ENCODE measurements at regions not wholly inside any gene's neighbourhood (a gene's known extent, or its start where the extent isn't known, plus 50 kb on each side); places are given as distances from the start of the nearest gene placed in this dataset.
"Not testable (repeated sequence)": the region's sequence is repeated elsewhere in the genome, so short reads cannot be mapped to it uniquely, and the experiment has no call there.

DNA sequence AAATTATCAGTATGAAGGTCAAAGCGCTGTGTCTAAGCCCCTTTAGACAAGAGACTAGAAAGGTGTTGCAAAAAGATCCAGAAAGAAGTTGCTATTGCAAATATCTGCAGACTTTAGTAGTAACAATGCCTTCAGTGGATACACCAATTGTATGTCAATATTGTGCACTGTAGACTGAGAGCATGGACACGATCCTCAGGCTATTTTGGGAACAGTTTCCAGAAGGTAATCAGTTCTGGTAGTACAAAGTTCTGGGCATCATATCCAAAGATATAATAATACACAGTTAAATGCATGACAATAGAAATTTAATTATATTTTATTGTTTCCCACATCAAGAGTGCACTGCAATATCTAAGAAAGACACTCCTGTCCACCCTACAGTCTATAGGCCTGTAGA, 84.1 kb upstream of the LUZP2 start:
- no peak for DNase-seq

DNA sequence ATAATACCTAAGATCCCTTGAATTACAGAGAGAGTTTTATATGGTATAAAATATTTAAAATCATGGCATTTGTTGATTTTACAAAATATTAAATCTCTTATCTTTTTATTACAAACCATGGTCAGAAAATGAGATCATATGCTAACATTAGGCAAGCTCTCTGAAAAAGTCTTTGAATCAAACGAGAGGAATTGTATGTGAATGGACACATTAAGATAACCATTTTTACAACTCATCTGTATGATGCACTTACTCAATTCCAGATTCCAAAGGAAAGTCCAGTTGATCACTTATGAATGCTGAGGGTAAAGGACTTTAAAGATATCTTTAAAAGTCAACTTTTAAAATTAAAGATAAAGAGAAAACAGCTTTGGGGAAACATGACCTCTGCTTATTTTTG, 83.5 kb upstream of the LUZP2 start:
- DNase-seq, result no peak

DNA sequence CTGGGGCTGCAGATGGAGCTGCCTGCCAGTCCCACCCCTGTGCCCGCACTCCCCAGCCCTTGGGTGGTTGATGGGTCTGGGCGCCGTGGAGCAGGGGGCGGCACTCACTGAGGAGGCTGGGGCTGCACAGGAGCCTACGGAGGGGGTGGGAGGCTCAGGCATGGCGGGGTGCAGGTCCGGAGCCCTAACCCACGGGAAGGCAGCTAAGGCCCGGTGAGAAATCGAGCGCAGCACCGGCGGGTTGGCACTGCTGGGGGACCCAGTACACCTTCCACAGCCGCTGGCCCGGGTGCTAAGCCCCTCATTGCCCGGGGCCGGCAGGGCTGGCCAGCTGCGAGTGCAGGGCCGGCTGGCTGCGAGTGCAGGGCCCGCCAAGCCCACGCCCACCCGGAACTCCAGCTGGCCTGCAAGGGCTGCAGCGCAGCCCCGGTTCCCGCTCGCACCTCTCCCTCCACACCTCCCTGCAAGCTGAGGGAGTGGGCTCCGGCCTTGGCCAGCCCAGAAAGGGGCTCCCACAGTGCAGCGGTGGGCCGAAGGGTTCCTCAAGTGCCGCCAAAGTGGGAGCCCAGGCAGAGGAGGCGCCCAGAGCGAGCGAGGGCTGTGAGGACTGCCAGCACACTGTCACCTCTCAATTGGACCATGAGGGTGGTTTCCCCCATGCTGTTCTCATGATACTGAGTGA, 80.8 kb upstream of the LUZP2 start:
- DNase-seq, result not testable (repeated sequence)

DNA sequence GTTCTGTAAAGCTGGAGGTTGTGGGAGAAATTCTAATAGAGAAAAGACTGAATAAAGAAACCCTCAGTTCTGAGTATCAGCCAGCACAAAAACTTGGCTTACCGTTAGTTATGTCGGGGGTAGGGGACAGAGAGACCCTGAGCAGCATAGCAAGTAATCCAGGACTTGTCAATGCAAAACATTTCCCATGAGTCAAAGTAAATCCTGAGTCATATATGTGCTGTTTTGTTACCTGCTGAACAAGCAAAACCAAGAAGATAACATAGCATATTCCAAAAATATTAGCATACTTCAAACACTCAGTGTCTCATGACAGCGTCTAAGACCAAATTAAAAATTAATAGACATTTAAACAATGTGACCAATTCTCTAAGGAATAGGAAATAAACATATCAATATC, 75.1 kb upstream of the LUZP2 start:
- DNase-seq, result no peak

DNA sequence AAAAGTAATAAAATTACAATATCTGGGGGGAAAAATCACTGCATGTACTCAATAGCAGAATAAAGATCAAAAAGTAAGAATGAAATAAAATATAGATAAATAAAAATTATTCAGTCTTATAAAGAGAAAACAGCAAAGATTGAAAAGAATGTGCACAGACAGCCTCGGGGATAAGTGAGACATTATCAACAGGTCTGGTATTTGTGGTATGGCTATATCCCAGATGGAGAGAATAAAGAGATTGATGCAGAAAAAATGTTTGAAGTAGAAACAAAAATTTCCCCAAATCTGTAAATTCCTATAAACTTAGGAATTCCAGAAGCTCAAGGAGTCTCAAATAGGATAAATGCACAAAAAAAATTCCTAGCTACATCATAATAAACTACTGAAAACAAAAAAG, 74.5 kb upstream of the LUZP2 start:
- DNase-seq, result no peak

DNA sequence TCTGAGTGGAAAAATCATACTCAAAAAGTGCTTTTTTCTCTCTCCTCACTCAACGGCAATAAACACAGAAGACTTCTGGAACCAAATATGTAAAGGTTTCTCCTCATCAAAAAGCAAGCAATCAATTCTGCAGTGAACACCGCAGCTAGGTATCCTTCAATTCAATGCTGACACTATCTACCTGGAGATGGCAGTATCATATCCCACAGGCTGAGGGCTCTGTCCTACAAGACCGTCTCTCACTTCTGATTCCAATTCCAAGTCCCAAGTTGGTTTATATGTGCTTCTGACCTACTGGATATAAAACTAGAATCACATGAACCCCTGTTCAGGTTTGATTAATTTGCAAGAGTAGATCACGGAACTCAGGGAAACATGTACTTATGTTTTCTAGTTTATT, 59.7 kb upstream of the LUZP2 start:
- no peak for DNase-seq
